HG03442 (cell line): ENCODE measurements at regions not wholly inside any gene's neighbourhood (a gene's known extent, or its start where the extent isn't known, plus 50 kb on each side); places are given as distances from the start of the nearest gene placed in this dataset.

ENCODE experiments used
- ATAC-seq: cut with Tn5 transposase; IDR thresholded peaks from one replicate; pipeline ENCODE4 v1.9.1; 2021; ENCODE audit warnings: mild to moderate bottlenecking, moderate library complexity; ENCODE audit not compliant: unreplicated experiment

DNA sequence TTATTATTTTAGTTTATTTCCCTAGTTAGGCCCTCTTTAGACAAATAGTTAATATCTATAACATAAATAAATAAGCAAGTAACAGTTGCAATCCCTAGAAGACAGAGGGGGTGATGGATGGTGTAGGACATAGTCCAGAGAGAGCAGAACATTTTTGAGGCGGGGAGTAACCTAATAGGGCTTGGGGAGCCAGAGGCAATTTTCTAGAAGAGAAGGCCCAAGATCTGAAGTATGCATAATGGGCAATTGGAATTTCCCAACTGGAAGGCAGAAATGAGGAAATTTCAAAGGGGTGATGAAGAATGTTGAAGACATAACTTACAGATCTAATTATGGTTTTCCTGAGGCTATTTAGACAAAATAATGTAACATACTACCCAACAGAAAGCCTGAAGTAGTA is 525.7 kb downstream of the TUSC7 start:
- ATAC-seq = no peak

GRCh38 chr3:117238806-117239205 is 529.2 kb downstream of the TUSC7 start:
- no peak for ATAC-seq

DNA sequence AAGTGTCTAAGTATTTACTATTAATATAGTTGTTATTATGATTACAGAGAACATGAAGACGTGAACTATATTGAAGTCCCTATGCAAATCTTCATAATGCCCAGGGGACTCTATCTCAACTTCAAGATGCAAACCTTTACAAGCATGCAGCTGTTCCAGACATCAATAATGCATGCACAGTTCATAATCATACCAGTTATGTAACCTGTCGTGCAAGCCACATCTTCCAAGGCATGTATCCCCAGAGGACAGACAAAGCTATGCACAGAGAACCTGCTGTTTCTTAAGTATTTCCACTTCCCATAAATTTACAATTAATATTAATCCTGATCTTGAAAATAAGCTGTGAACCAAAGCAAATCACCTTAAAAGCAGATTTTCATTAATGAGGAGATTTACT is 534.1 kb downstream of the TUSC7 start:
- ATAC-seq = no peak

DNA sequence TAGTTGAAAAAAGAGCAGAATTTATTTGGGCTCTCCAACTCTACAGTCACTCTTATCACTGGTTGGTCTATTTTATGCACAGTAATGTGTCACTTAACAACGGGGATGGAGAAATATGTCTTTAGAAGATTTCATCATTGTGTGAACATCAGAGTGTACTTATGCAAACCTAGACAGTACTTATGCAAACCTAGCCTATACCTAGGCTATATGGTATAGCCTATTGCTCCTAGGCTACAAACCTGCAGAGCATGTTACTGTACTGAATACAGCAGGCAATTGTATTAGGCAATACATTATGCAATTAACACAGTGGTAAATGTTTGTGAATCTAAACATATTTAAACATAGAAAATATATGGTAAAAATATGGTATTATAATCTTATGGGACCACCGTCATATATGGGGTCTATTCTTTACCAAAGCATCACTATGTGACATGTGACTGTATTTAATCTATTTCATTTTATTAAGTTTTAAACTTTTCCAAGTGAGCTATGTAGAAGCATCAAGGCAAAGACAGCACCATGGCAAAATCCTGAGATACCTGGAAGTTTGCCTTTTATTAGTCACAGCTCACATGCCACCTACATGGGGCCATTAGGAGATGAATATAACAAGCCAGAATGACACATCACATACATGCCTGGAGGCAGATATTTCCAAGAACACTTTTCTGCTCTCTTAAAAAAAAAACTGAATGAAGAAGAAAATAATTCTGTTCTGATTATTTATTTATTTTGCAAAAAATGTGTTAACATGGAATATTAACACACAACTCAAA is 537.4 kb downstream of the TUSC7 start:
- ATAC-seq = no peak

- ATAC-seq = no peak
These were observed 538.6 kb downstream of the TUSC7 start for GRCh38 chr3:117248153-117248552.

DNA sequence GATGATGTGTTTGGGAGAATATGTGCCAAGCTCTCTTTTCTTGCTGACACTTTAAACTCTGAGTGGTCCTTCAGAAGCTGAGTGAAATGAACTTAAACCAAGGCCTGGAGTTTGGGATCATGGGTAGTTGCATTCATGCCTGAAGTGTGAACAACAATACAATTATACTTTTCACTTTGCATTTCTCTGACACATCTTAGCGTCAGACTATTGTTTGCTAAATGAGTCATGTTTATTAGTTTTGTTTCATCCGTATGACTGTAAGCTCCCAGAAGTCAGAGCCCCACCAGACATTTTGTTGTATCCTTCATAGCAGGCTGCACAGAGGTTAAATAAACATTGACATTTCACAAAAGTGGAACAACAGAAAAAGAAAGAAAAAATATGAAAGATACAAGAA is 542.6 kb downstream of the TUSC7 start:
- peak; percentile 60 for ATAC-seq

DNA sequence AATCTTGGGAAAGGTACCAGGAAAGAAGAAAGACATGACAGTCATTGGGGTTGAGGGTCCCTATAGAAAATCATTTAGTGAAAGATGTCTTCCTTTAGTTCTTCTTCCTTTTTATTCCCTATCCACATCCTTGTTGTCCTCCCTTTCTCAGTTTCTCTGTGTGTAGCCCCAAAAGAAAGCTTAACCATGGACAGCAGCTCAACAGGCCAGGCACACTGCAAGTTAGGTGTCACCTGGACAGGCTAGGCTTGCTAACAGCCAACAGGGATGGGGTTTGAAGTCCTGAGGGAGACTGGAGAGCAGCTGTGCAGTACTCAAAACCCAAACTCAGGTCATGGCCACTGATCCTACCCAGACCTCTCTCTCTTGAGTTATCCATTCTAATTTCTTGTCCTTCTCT is 543.1 kb downstream of the TUSC7 start:
- ATAC-seq = no peak

GRCh38 chr3:117253636-117254035 is 544.1 kb downstream of the TUSC7 start:
- ATAC-seq = no peak

- ATAC-seq = no peak
These were observed 545.4 kb downstream of the TUSC7 start for GRCh38 chr3:117254985-117255384.

DNA sequence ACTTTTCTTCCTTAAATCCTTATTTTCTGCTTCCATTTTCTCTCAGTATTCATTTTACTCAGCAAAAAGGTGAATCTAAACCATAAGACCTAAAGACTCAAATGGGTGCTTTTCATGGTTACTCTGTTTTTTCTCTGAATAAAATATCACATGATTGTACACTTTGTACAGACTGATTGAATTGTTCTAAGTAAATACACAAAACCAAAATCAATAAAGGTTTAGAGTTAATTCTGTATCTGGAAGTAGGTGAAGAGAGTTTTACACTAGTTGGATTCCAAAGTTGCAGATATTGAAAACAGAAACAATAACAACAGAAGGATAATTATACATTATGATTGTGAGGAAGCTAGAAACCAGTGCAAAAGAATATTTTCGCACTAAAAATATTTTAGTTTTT is 546.2 kb downstream of the TUSC7 start:
- no peak for ATAC-seq

DNA sequence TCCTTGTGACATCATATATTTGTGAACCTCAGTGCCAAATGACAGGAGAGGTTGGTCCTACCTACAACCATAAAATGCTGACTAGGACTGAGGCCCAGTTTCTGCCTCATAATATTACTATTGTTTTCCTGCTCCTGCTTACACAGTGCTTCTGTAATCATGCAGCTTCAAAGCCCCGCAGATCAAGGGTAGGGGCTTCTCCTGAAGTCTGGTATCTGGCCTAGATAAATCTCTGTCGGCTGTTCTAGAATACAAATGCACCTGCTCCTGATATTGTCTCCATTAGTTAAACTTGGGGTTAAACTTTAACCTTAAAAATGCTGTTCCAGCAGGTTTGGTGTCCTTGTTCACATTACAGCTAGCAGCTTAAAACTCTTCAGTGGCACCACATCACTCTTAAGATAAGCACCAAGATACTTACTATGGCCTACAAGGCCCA is 552.4 kb downstream of the TUSC7 start:
- ATAC-seq = no peak

- ATAC-seq = no peak
These were observed 553.7 kb downstream of the TUSC7 start for GRCh38 chr3:117263270-117263669.

- ATAC-seq = no peak
These were observed 554.2 kb downstream of the TUSC7 start for GRCh38 chr3:117263745-117264144.

DNA sequence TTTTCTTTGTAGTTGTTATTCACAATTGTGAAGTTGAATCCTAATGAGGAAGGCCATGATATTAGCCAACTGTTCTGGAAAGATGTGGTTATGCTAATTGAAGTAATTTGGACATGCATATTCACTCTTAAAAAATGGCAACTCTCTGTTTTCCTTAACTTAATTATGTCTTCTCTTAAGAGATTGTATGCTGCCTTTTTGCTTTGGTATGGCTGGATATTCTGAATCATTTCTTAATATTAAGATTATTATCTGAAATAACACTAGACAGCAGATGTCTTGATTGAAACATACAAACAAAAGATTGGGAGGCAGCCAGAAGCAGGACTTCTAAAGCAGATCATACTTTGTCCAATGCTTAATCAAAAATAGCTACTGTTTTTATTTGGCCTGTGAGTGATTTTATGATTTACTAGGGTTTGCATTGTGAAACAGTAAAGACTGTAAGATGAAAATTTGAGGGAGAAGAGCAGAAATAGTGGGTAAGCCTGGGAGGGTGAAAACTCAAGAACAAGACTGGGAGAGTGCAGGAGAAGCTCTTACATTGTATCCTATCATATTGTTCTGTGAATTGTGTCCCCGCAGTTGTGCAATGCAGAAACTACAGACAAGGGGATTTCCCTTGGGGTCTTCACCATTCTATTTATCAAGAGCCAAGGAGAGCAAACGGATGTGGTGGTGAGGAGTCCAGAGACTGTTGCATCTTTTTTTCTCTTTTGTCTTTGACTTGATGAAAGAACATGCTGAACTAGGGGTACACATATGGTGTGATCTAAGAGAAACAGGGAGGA is 554.8 kb downstream of the TUSC7 start:
- no peak for ATAC-seq

GRCh38 chr3:117266806-117267205 is 557.2 kb downstream of the TUSC7 start:
- ATAC-seq = no peak

DNA sequence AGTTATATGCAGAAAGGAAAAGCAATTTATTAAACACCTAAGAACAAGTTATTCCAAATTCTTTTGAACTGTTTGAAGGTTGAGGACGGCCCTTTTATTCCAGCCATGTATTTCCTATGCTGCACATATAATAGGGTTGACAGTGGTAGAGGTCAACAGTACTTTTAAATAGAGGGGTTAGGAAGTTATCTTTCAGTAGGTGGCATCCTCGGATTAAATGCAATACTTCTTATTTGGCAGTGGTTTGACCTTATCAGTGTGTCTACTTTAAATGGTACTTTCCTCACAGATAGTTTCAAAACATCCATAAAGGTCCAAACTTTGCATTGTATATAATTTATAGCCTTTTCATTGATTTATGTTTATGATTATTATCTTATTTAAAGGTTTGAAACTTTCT is 558.7 kb downstream of the TUSC7 start:
- no peak for ATAC-seq

DNA sequence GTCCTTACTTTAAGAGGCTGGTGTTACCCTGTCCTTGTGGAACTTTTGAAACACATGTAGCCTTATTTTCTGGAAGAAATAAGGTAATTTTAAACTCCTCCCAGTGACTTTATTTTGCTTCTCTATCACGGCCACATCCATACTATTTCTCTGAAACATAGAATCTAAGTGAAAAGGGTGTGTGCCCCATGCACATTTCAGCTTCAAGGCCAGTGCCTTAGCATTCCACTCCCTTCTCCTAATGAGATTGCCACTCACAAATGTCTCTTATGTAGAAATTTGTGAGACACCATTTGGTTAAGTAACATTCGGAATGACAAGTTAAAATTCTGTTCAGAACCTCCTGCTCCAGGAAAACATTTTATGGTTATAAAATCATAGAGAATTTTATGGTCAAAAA is 562.7 kb downstream of the TUSC7 start:
- ATAC-seq = no peak

GRCh38 chr3:117272876-117273523 is 563.4 kb downstream of the TUSC7 start:
- no peak for ATAC-seq

DNA sequence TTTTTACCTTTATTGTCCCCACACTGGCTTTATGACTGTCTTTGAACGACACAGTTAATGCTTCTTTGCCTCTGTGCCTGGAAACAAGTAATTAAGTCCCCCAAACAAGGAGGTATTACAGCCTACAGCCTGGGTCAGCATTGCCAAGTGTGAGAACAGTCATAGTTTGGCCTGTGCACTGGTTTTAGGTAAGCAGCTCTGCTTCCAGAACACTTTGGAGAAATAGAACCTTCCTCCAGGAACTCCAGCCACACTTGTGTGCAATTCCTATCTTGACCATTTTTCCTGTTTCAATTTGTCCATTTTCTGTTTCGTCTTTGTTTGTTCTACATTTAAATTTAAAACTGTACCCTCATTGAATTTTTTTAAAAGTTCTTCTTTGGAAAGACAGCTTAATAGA is 568.2 kb downstream of the TUSC7 start:
- ATAC-seq = no peak

- ATAC-seq = peak; percentile 94
These were observed 569.0 kb downstream of the TUSC7 start for GRCh38 chr3:117278424-117279190.

DNA sequence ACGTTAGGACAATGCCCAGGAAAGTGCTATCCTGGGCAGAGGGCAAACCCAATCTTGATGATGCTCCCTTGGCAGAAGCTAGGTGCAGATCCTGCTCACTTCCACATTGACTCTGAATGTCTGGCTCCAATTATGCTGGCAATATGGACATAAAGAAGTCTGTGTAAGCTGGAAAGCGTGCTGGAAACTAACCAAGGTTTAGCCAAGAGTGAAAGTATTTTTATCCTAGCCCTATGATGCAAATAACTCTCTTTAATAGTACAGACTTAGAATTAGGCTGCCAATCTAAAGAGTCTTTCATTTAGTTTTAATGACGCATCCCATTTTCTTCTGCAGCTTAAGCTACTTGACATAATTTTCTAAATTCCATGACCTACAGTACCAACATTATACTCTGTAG is 571.8 kb downstream of the TUSC7 start:
- ATAC-seq = no peak
